CD14-positive monocyte (primary cell): ENCODE measurements at regions not wholly inside any gene's neighbourhood (a gene's known extent, or its start where the extent isn't known, plus 50 kb on each side); places are given as distances from the start of the nearest gene placed in this dataset.

ENCODE experiments used
- DNase-seq, 3 donors: peaks; one replicate each; pipeline ENCODE4 v3.0.0-alpha.2; 2011 to 2022
- H2AFZ ChIP-seq: 2 replicates; pipeline ENCODE4 v1.6.0; 2012; ENCODE audit warnings: mild to moderate bottlenecking, low read depth, low read length, inconsistent platforms; ENCODE audit not compliant: insufficient read depth, poor library complexity, severe bottlenecking
- H3K27ac ChIP-seq, 2 donors: 1 replicate in 1 of 2; 2 replicates in 1 of 2; pipeline ENCODE4 v1.5.1; 2012 to 2013; ENCODE audit warnings: low read length in 2 of 2, control low read depth in 1 of 2, inconsistent platforms in 1 of 2, low read depth in 1 of 2, mild to moderate bottlenecking in 1 of 2
- H3K27me3 ChIP-seq, 2 donors: one replicate each; pipeline versions ENCODE4 v1.6.0 to v1.6.1; 2011 to 2013; ENCODE audit warnings: low read length in 2 of 2; ENCODE audit not compliant: control insufficient read depth in 2 of 2, insufficient read depth in 2 of 2
- H3K36me3 ChIP-seq, 2 donors: replicated peaks in 1 of 2; 1 replicate in 1 of 2; 2 replicates in 1 of 2; pipeline versions ENCODE4 v1.5.1 to v1.6.1; 2012 to 2013; ENCODE audit warnings: low read length in 2 of 2, control low read depth in 1 of 2, inconsistent platforms in 1 of 2, mild to moderate bottlenecking in 1 of 2; ENCODE audit not compliant: insufficient read depth in 2 of 2, control insufficient read depth in 1 of 2
- H3K4me1 ChIP-seq, 2 donors: 1 replicate in 1 of 2; 2 replicates in 1 of 2; pipeline versions ENCODE4 v1.5.1 to v1.6.1; 2012 to 2013; ENCODE audit warnings: low read length in 2 of 2, control low read depth in 1 of 2, inconsistent platforms in 1 of 2, mild to moderate bottlenecking in 1 of 2, moderate library complexity in 1 of 2; ENCODE audit not compliant: insufficient read depth in 2 of 2, control insufficient read depth in 1 of 2
- H3K4me2 ChIP-seq: replicated peaks from 2 replicates; pipeline ENCODE3; 2012; ENCODE audit warnings: low read length, moderate library complexity, mild to moderate bottlenecking; ENCODE audit not compliant: poor library complexity, severe bottlenecking; ENCODE audit errors: extremely low read depth
- H3K4me3 ChIP-seq, 3 experiments: fragments of 200-600 bp in 1 of 3; sonication (generic) in 1 of 3; replicated peaks in 1 of 3; 1 replicate in 2 of 3; 2 replicates in 1 of 3; pipeline ENCODE4 v1.5.1; 2011 to 2013; ENCODE audit warnings: low read length in 3 of 3, mild to moderate bottlenecking in 3 of 3, control low read depth in 2 of 3, low read depth in 2 of 3, inconsistent platforms in 1 of 3, moderate library complexity in 1 of 3
- H3K79me2 ChIP-seq: 2 replicates; pipeline ENCODE4 v1.6.0; 2012; ENCODE audit warnings: mild to moderate bottlenecking, control low read depth, inconsistent platforms, low read length, moderate library complexity; ENCODE audit not compliant: insufficient read depth
- H3K9ac ChIP-seq: 2 replicates; pipeline ENCODE4 v1.6.0; 2017; ENCODE audit warnings: low read length, mild to moderate bottlenecking; ENCODE audit not compliant: insufficient read depth, poor library complexity, severe bottlenecking
- H3K9me3 ChIP-seq, 2 donors: replicated peaks in 1 of 2; 1 replicate in 1 of 2; 2 replicates in 1 of 2; pipeline versions ENCODE4 v1.5.1 to v1.6.1; 2012 to 2013; ENCODE audit warnings: low read length in 2 of 2, control low read depth in 1 of 2; ENCODE audit not compliant: control insufficient read depth in 1 of 2, insufficient read depth in 1 of 2
- H4K20me1 ChIP-seq: 2 replicates; pipeline ENCODE4 v1.6.0; 2012; ENCODE audit warnings: mild to moderate bottlenecking, low read length, control low read depth, moderate library complexity; ENCODE audit not compliant: insufficient read depth
- H3K27ac Mint-ChIP-seq, 7 donors: one replicate each; pipeline ENCODE4 v1.8.0; 2020; ENCODE audit warnings: mild to moderate bottlenecking in 7 of 7, mixed read lengths in 7 of 7, moderate library complexity in 6 of 7, inconsistent platforms in 2 of 7
- H3K27me3 Mint-ChIP-seq, 3 donors: one replicate each; pipeline ENCODE4 v1.8.0; 2021 to 2022; ENCODE audit warnings: low read depth in 3 of 3, mild to moderate bottlenecking in 3 of 3, mixed read lengths in 3 of 3, moderate library complexity in 3 of 3, inconsistent platforms in 1 of 3
- H3K36me3 Mint-ChIP-seq, 2 donors: one replicate each; pipeline ENCODE4 v1.8.0; 2020; ENCODE audit warnings: mixed read lengths in 2 of 2, inconsistent platforms in 1 of 2, mild to moderate bottlenecking in 1 of 2
- H3K4me1 Mint-ChIP-seq: one replicate; pipeline ENCODE4 v1.8.0; 2020; ENCODE audit warnings: mild to moderate bottlenecking, mixed read lengths
- H3K4me3 Mint-ChIP-seq, 2 donors: one replicate each; pipeline ENCODE4 v1.8.0; 2020; ENCODE audit warnings: mild to moderate bottlenecking in 2 of 2, mixed read lengths in 2 of 2, moderate library complexity in 1 of 2
- H3K9me3 Mint-ChIP-seq, 7 donors: one replicate each; pipeline ENCODE4 v1.8.0; 2020 to 2022; ENCODE audit warnings: mixed read lengths in 7 of 7, mild to moderate bottlenecking in 6 of 7, moderate library complexity in 6 of 7, inconsistent platforms in 2 of 7
- WGBS: methylation state at CpG from one replicate; pipeline ENCODE4 v1.1.5; 2013; ENCODE audit warnings: missing lambda C conversion rate; ENCODE audit not compliant: insufficient coverage; 5-methylcytosine and 5-hydroxymethylcytosine counted together
- intact Hi-C, 2 donors: fragments of 100-400 bp; cut with micrococcal nuclease; formaldehyde crosslinking; loops; one replicate each; pipeline versions ENCODE4 v1.15.0 to v1.15.1; 2023
- TF ChIP-seq, protein P1 (sequence below): fragments of 200-600 bp; IDR thresholded peaks from one replicate; pipeline ENCODE4 v1.8.0; 2022; ENCODE audit warnings: antibody characterized with exemption, mild to moderate bottlenecking

DNA sequence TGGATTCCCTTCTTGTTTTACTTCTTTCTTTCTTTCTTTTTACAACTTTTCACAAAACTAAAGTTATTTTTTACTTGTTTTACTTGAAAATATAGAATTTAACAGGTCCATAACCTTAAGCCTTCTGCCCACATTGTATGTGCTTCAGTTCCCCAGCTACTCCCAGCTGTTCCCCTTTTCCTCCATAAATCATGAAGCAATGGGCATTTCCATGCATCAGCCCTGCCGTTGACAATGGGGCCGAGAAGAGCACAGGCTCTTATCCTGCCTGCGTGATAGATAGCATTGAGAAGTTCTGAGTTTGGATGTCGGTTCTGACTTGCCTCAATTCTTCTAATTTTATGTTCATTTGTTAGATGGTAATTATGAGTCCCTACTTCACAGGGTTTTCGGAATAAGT lies 583.8 kb downstream of the CDH26 start:
- Histone ChIP-seq H3K4me1 (no peaks in the 10 kb centered on the region), H3K36me3 (no peaks in the 10 kb centered on the region), H3K9me3 (no peaks in the 10 kb centered on the region), H3K4me2 (no peak overlapping the region), H3K9ac (no peak overlapping the region), H3K27ac (no peak overlapping the region), H2AFZ (no peak overlapping the region), H3K79me2 (no peaks in the 10 kb centered on the region), H4K20me1 (no peaks in the 10 kb centered on the region), H3K4me3 (no peak overlapping the region), H3K27me3 (no peaks in the 10 kb centered on the region)
- no peak overlapping the region for H3K27ac Mint-ChIP-seq
- H3K36me3 Mint-ChIP-seq: no peaks in the 10 kb centered on the region
- H3K4me3 Mint-ChIP-seq: no peak overlapping the region
- no peaks in the 10 kb centered on the region for H3K4me1 Mint-ChIP-seq
- no peak for DNase-seq
- TF ChIP-seq, protein P1, sequence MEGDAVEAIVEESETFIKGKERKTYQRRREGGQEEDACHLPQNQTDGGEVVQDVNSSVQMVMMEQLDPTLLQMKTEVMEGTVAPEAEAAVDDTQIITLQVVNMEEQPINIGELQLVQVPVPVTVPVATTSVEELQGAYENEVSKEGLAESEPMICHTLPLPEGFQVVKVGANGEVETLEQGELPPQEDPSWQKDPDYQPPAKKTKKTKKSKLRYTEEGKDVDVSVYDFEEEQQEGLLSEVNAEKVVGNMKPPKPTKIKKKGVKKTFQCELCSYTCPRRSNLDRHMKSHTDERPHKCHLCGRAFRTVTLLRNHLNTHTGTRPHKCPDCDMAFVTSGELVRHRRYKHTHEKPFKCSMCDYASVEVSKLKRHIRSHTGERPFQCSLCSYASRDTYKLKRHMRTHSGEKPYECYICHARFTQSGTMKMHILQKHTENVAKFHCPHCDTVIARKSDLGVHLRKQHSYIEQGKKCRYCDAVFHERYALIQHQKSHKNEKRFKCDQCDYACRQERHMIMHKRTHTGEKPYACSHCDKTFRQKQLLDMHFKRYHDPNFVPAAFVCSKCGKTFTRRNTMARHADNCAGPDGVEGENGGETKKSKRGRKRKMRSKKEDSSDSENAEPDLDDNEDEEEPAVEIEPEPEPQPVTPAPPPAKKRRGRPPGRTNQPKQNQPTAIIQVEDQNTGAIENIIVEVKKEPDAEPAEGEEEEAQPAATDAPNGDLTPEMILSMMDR: no peak
- H3K27me3 Mint-ChIP-seq: peaks cover 2 to 10% (median 4%) of the 10 kb centered on the region in 3 donors
- no CpG with 5 or more reads among the region's 5 CpGs for WGBS
- H3K9me3 Mint-ChIP-seq: peaks cover 0 to 7% (median 3%) of the 10 kb centered on the region in 7 donors
- intact Hi-C loops: no loop called here

GRCh38 chr20:60543598-60543997 lies 585.4 kb downstream of the CDH26 start:
- Histone ChIP-seq H2AFZ (no peak overlapping the region), H4K20me1 (no peaks in the 10 kb centered on the region), H3K79me2 (no peaks in the 10 kb centered on the region), H3K4me1 (no peaks in the 10 kb centered on the region), H3K36me3 (no peaks in the 10 kb centered on the region), H3K9me3 (no peaks in the 10 kb centered on the region), H3K27me3 (no peaks in the 10 kb centered on the region), H3K4me2 (no peak overlapping the region), H3K9ac (no peak overlapping the region), H3K27ac (no peak overlapping the region), H3K4me3 (no peak overlapping the region)
- Mint-ChIP-seq H3K4me3 (no peak overlapping the region), H3K9me3 (peaks cover 1 to 10% (median 4%) of the 10 kb centered on the region in 7 donors), H3K36me3 (no peaks in the 10 kb centered on the region), H3K27me3 (peaks cover 2 to 12% (median 4%) of the 10 kb centered on the region in 3 donors), H3K4me1 (no peaks in the 10 kb centered on the region), H3K27ac (no peak overlapping the region)
- DNase-seq: no peak
- WGBS: no CpG with 5 or more reads among the region's 3 CpGs
- TF ChIP-seq, protein P1: no peak
- intact Hi-C loops: no loop called here
